Left lung (tissue), 4 donors: ENCODE measurements at regions not wholly inside any gene's neighbourhood (a gene's known extent, or its start where the extent isn't known, plus 50 kb on each side); places are given as distances from the start of the nearest gene placed in this dataset.

Experiments
- ATAC-seq: fragments of 200-7000 bp; cut with Tn5 transposase; one replicate; pipeline ENCODE4 v1.9.1; 2020; ENCODE audit warnings: moderate library complexity
- DNase-seq, 4 donors: peaks; one replicate each; pipeline ENCODE4 v3.0.0-alpha.2; 2013 to 2020
- H3K27ac ChIP-seq, 2 donors: fragments of 200-600 bp; sonication (generic) in 1 of 2; one replicate each; pipeline versions ENCODE4 v1.5.0 to v1.8.0; 2020 to 2021
- H3K27me3 ChIP-seq, 2 donors: fragments of 200-600 bp; sonication (generic) in 1 of 2; one replicate each; pipeline versions ENCODE4 v1.5.0 to v1.8.0; 2020 to 2021
- H3K36me3 ChIP-seq, 2 donors: fragments of 200-600 bp; sonication (generic) in 1 of 2; one replicate each; pipeline versions ENCODE4 v1.5.0 to v1.8.0; 2020 to 2021
- H3K4me1 ChIP-seq, 2 donors: fragments of 200-600 bp; one replicate each; pipeline ENCODE4 v1.8.0; 2021
- H3K4me3 ChIP-seq, 2 donors: fragments of 200-600 bp; sonication (generic) in 1 of 2; one replicate each; pipeline versions ENCODE4 v1.5.0 to v1.8.0; 2020 to 2021; ENCODE audit warnings: mild to moderate bottlenecking in 1 of 2
- H3K9me3 ChIP-seq, 2 donors: fragments of 200-600 bp; sonication (generic) in 1 of 2; one replicate each; pipeline versions ENCODE4 v1.5.0 to v1.8.0; 2020 to 2021
- CTCF ChIP-seq, 2 donors: fragments of 200-600 bp; sonication (generic) in 1 of 2; IDR thresholded peaks; one replicate each; pipeline versions ENCODE4 v1.5.0 to v1.8.0; 2021; ENCODE audit warnings: antibody characterized with exemption in 2 of 2
- intact Hi-C, 2 donors: fragments of 100-400 bp; cut with DNase I; formaldehyde crosslinking; loops; one replicate each; pipeline versions ENCODE4 v1.11.2 to v1.14.2; 2022
- donor health status: DM: no; HTN: yes; CAD: no.
- donor health status: DM: no; HTN: no; CAD: no.

- peaks cover 0 to 20% of the 10 kb centered on the region in 2 donors for H3K9me3 ChIP-seq
- DNase-seq = no peak
- no peaks in the 10 kb centered on the region for H3K36me3 ChIP-seq
- H3K27me3 ChIP-seq = no peaks in the 10 kb centered on the region
- peaks cover 0 to 16% of the 10 kb centered on the region in 2 donors for H3K4me1 ChIP-seq
- intact Hi-C loops = no loop called here
- no peak overlapping the region for H3K27ac ChIP-seq
- no peak for ATAC-seq
- no peak overlapping the region for H3K4me3 ChIP-seq
- no peak for TF ChIP-seq CTCF (IDR thresholded peaks at IDR 0.05)
Observed at GRCh38 chr1:185573677-185574076, 160.5 kb upstream of the HMCN1 start.

GRCh38 chr1:185573162-185573561, 161.0 kb upstream of the HMCN1 start:
- Histone ChIP-seq H3K4me1 (peaks cover 0 to 22% of the 10 kb centered on the region in 2 donors), H3K27me3 (no peaks in the 10 kb centered on the region), H3K36me3 (no peaks in the 10 kb centered on the region), H3K9me3 (peaks cover 0 to 15% of the 10 kb centered on the region in 2 donors), H3K4me3 (no peak overlapping the region), H3K27ac (no peak overlapping the region)
- no peak for ATAC-seq
- intact Hi-C loops = no loop called here
- no peak for DNase-seq
- TF ChIP-seq CTCF (IDR thresholded peaks at IDR 0.05) = no peak

GRCh38 chr1:185570962-185571361, 163.2 kb upstream of the HMCN1 start:
- TF ChIP-seq CTCF (IDR thresholded peaks at IDR 0.05) = no peak
- no peak for DNase-seq

GRCh38 chr1:185568155-185569123, 165.8 kb upstream of the HMCN1 start:
- intact Hi-C loops = no loop called here
- no peaks in the 10 kb centered on the region for H3K9me3 ChIP-seq
- ATAC-seq (no peak), DNase-seq (no peak)
- no peak for TF ChIP-seq CTCF (IDR thresholded peaks at IDR 0.05)
- peaks cover 0 to 28% of the 10 kb centered on the region in 2 donors for H3K4me1 ChIP-seq
- H3K27me3 ChIP-seq = no peaks in the 10 kb centered on the region
- H3K4me3 ChIP-seq = no peak overlapping the region
- peak overlapping the region in 1 of 2 donors; percentile 68 for H3K27ac ChIP-seq
- H3K36me3 ChIP-seq = no peaks in the 10 kb centered on the region

More at GRCh38 chr1:185570962-185571361, 163.2 kb upstream of the HMCN1 start:
- Histone ChIP-seq H3K9me3 (no peaks in the 10 kb centered on the region), H3K36me3 (no peaks in the 10 kb centered on the region), H3K27ac (no peak overlapping the region), H3K4me3 (no peak overlapping the region), H3K4me1 (peaks cover 0 to 39% of the 10 kb centered on the region in 2 donors), H3K27me3 (no peaks in the 10 kb centered on the region)
- intact Hi-C loops = no loop called here
- no peak for ATAC-seq

- no peak for ATAC-seq
- Histone ChIP-seq H3K27me3 (no peaks in the 10 kb centered on the region), H3K36me3 (no peaks in the 10 kb centered on the region), H3K4me1 (peaks cover 0 to 28% of the 10 kb centered on the region in 2 donors), H3K4me3 (no peak overlapping the region), H3K27ac (peak overlapping the region in 1 of 2 donors; percentile 68), H3K9me3 (no peaks in the 10 kb centered on the region)
- intact Hi-C loops = no loop called here
- TF ChIP-seq CTCF (IDR thresholded peaks at IDR 0.05) = no peak
- no peak for DNase-seq
Observed at GRCh38 chr1:185567440-185567839, 166.8 kb upstream of the HMCN1 start.
